DOHH2 (cell line): ENCODE measurements at regions not wholly inside any gene's neighbourhood (a gene's known extent, or its start where the extent isn't known, plus 50 kb on each side); places are given as distances from the start of the nearest gene placed in this dataset.

Source experiments
- H3F3A ChIP-seq: fragments of 200-600 bp; sonication (generic), shearing (Covaris generic); 2 replicates; pipeline ENCODE4 v1.6.0; 2016; ENCODE audit warnings: antibody characterized with exemption, mild to moderate bottlenecking; ENCODE audit not compliant: control insufficient read depth, insufficient read depth
- H3K27ac ChIP-seq: fragments of 200-600 bp; sonication (generic); 2 replicates; pipeline ENCODE4 v1.5.1; 2014; ENCODE audit warnings: low read depth, mild to moderate bottlenecking, low read length, moderate library complexity
- H3K27me3 ChIP-seq: fragments of 200-600 bp; sonication (generic); 2 replicates; pipeline ENCODE4 v1.6.1; 2014; ENCODE audit warnings: mild to moderate bottlenecking, low read length, mixed read lengths; ENCODE audit not compliant: control insufficient read depth
- H3K36me3 ChIP-seq: fragments of 200-600 bp; sonication (generic); 2 replicates; pipeline ENCODE4 v1.6.1; 2014; ENCODE audit warnings: mild to moderate bottlenecking, low read length, moderate library complexity, mixed read lengths; ENCODE audit not compliant: control insufficient read depth
- H3K4me1 ChIP-seq: fragments of 200-600 bp; sonication (generic); 2 replicates; pipeline ENCODE4 v1.6.1; 2014; ENCODE audit warnings: mild to moderate bottlenecking, low read length, mixed read lengths; ENCODE audit not compliant: control insufficient read depth
- H3K4me2 ChIP-seq: fragments of 200-600 bp; sonication (generic); 2 replicates; pipeline ENCODE4 v1.6.0; 2014; ENCODE audit warnings: mild to moderate bottlenecking, low read length, moderate library complexity
- H3K4me3 ChIP-seq: fragments of 200-600 bp; sonication (generic); 2 replicates; pipeline ENCODE4 v1.5.1; 2014; ENCODE audit warnings: mild to moderate bottlenecking, low read length, mixed read lengths
- H3K79me2 ChIP-seq: fragments of 200-600 bp; sonication (generic); 2 replicates; pipeline ENCODE4 v1.6.1; 2014; ENCODE audit warnings: mild to moderate bottlenecking, low read length, mixed read lengths; ENCODE audit not compliant: control insufficient read depth
- H3K9me2 ChIP-seq: fragments of 200-600 bp; sonication (generic); replicated peaks from 2 replicates; pipeline ENCODE4 v1.6.1; 2014; ENCODE audit warnings: mild to moderate bottlenecking, low read length, mixed read lengths; ENCODE audit not compliant: control insufficient read depth
- H3K9me3 ChIP-seq: fragments of 200-600 bp; sonication (generic); 2 replicates; pipeline ENCODE4 v1.6.1; 2014; ENCODE audit warnings: antibody characterized with exemption, low read length, mixed read lengths; ENCODE audit not compliant: control insufficient read depth, insufficient read depth
- H4K20me1 ChIP-seq: fragments of 200-600 bp; sonication (generic); 2 replicates; pipeline ENCODE4 v1.6.0; 2014; ENCODE audit warnings: low read depth, mild to moderate bottlenecking, antibody characterized with exemption, low read length, moderate library complexity; ENCODE audit not compliant: control insufficient read depth, insufficient read depth
- EZH2phosphoT487 ChIP-seq: fragments of 200-600 bp; sonication (generic); IDR thresholded peaks from 2 replicates; pipeline ENCODE4 v1.6.1; 2017; ENCODE audit warnings: borderline replicate concordance, mild to moderate bottlenecking, antibody characterized with exemption, low read length, moderate library complexity, mixed read lengths
- TF ChIP-seq, protein P1 (sequence below): fragments of 200-600 bp; sonication (generic); IDR thresholded peaks from one replicate; pipeline ENCODE4 v1.5.1; 2014; ENCODE audit warnings: antibody characterized with exemption, mild to moderate bottlenecking, low read depth, low read length; ENCODE audit not compliant: poor library complexity, severe bottlenecking

GRCh38 chr7:153440715-153441114 lies 611.5 kb upstream of the DPP6 start:
- Histone ChIP-seq H3F3A (no peaks in the 10 kb centered on the region), H3K9me3 (peaks cover 4% of the 10 kb centered on the region; the same call in 1 of the 2 replicates), H3K27ac (no peak overlapping the region), H3K79me2 (no peaks in the 10 kb centered on the region), H3K4me2 (no peak overlapping the region), H3K4me1 (no peaks in the 10 kb centered on the region), H3K36me3 (no peaks in the 10 kb centered on the region), H4K20me1 (no peaks in the 10 kb centered on the region), H3K4me3 (no peak overlapping the region), H3K27me3 (no peaks in the 10 kb centered on the region), H3K9me2 (no peaks in the 10 kb centered on the region)
- TF ChIP-seq, protein P1, sequence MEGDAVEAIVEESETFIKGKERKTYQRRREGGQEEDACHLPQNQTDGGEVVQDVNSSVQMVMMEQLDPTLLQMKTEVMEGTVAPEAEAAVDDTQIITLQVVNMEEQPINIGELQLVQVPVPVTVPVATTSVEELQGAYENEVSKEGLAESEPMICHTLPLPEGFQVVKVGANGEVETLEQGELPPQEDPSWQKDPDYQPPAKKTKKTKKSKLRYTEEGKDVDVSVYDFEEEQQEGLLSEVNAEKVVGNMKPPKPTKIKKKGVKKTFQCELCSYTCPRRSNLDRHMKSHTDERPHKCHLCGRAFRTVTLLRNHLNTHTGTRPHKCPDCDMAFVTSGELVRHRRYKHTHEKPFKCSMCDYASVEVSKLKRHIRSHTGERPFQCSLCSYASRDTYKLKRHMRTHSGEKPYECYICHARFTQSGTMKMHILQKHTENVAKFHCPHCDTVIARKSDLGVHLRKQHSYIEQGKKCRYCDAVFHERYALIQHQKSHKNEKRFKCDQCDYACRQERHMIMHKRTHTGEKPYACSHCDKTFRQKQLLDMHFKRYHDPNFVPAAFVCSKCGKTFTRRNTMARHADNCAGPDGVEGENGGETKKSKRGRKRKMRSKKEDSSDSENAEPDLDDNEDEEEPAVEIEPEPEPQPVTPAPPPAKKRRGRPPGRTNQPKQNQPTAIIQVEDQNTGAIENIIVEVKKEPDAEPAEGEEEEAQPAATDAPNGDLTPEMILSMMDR, result no peak
- no peak for TF ChIP-seq EZH2phosphoT487

GRCh38 chr7:153443032-153443701 lies 609.0 kb upstream of the DPP6 start:
- peaks cover 4% of the 10 kb centered on the region; the same call in 1 of the 2 replicates for H3K9me3 ChIP-seq
- no peak overlapping the region for H3K27ac ChIP-seq
- no peak overlapping the region for H3K4me3 ChIP-seq
- TF ChIP-seq, protein P1, result no peak
- TF ChIP-seq EZH2phosphoT487, result no peak
- H3F3A ChIP-seq, result no peaks in the 10 kb centered on the region
- H4K20me1 ChIP-seq, result no peaks in the 10 kb centered on the region
- no peaks in the 10 kb centered on the region for H3K9me2 ChIP-seq
- no peaks in the 10 kb centered on the region for H3K27me3 ChIP-seq
- no peaks in the 10 kb centered on the region for H3K4me1 ChIP-seq
- no peaks in the 10 kb centered on the region for H3K36me3 ChIP-seq
- no peaks in the 10 kb centered on the region for H3K79me2 ChIP-seq
- H3K4me2 ChIP-seq, result no peak overlapping the region

GRCh38 chr7:153444641-153445040 lies 607.6 kb upstream of the DPP6 start:
- Histone ChIP-seq H4K20me1 (no peaks in the 10 kb centered on the region), H3K27me3 (no peaks in the 10 kb centered on the region), H3K9me3 (no peaks in the 10 kb centered on the region), H3K4me1 (no peaks in the 10 kb centered on the region), H3K4me2 (no peak overlapping the region), H3F3A (no peaks in the 10 kb centered on the region), H3K27ac (no peak overlapping the region), H3K36me3 (no peaks in the 10 kb centered on the region), H3K9me2 (no peaks in the 10 kb centered on the region), H3K79me2 (no peaks in the 10 kb centered on the region), H3K4me3 (no peak overlapping the region)
- TF ChIP-seq, protein P1, result no peak
